KMS-11 (cell line): ENCODE measurements at regions not wholly inside any gene's neighbourhood (a gene's known extent, or its start where the extent isn't known, plus 50 kb on each side); places are given as distances from the start of the nearest gene placed in this dataset.

ENCODE experiments used
- H2AFZ ChIP-seq: fragments of 200-600 bp; sonication (generic); 2 replicates; pipeline ENCODE4 v1.6.1; 2016; ENCODE audit warnings: antibody characterized with exemption, mixed run types, low read depth
- H3K27ac ChIP-seq: fragments of 200-600 bp; sonication (generic); 2 replicates; pipeline ENCODE4 v1.6.1; 2016; ENCODE audit warnings: mild to moderate bottlenecking, mixed run types
- H3K27me3 ChIP-seq: fragments of 200-600 bp; sonication (generic); 2 replicates; pipeline ENCODE4 v1.6.1; 2017; ENCODE audit warnings: mild to moderate bottlenecking, low read depth, mixed run types, moderate library complexity; ENCODE audit not compliant: insufficient read depth
- H3K36me3 ChIP-seq: fragments of 200-600 bp; sonication (generic); 2 replicates; pipeline ENCODE4 v1.6.1; 2017; ENCODE audit warnings: mild to moderate bottlenecking, mixed run types; ENCODE audit not compliant: insufficient read depth
- H3K4me1 ChIP-seq: fragments of 200-600 bp; sonication (generic); 2 replicates; pipeline ENCODE4 v1.6.1; 2016; ENCODE audit warnings: mild to moderate bottlenecking, low read depth, mixed run types; ENCODE audit not compliant: poor library complexity, severe bottlenecking
- H3K4me2 ChIP-seq: fragments of 200-600 bp; sonication (generic); 2 replicates; pipeline ENCODE4 v1.7.0; 2016; ENCODE audit warnings: mild to moderate bottlenecking, mixed run types
- H3K4me3 ChIP-seq: fragments of 200-600 bp; sonication (generic); IDR thresholded peaks from 2 replicates; pipeline ENCODE4 v1.6.1; 2017; ENCODE audit warnings: low read depth, low read length, mixed read lengths; ENCODE audit not compliant: insufficient read depth
- H3K79me2 ChIP-seq: fragments of 200-600 bp; sonication (generic); 2 replicates; pipeline ENCODE4 v1.6.1; 2016; ENCODE audit warnings: low read depth, mixed run types; ENCODE audit not compliant: insufficient read depth
- H3K9ac ChIP-seq: fragments of 200-600 bp; sonication (generic); 2 replicates; pipeline ENCODE4 v1.6.1; 2016; ENCODE audit warnings: mild to moderate bottlenecking, mixed run types
- H4K20me1 ChIP-seq: fragments of 200-600 bp; sonication (generic); 2 replicates; pipeline ENCODE4 v1.6.1; 2016; ENCODE audit warnings: mild to moderate bottlenecking, mixed run types; ENCODE audit not compliant: insufficient read depth
- TF ChIP-seq, protein P1 (sequence below): fragments of 200-600 bp; sonication (generic); conservative IDR thresholded peaks from 2 replicates; pipeline ENCODE4 v1.6.1; 2017; ENCODE audit warnings: low read depth, mild to moderate bottlenecking, antibody characterized with exemption, low read length, moderate library complexity, mixed read lengths

DNA sequence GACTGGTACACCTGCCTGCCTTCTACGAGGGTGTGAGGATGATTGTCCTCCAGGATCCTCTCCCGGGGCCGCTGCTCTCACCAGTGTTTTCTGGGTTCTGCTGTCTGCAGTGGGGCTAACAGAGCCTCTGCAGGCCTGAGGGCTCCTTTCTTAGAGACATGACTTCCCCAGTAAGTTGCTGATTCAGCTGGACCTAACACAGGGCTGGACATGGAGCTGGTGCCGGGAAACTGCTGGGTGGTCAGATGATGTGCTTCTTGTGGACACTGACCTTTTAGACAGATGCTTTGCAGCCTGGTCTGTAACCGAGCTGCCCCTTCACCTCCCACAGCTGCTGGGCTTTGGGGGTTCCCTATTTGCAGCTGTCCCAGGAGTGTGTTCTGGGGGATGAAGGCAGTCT lies 71.5 kb downstream of the FOXL1 start:
- Histone ChIP-seq H3K27me3 (peaks cover 3% of the 10 kb centered on the region; the same call in 1 of the 2 replicates), H4K20me1 (no peaks in the 10 kb centered on the region), H3K79me2 (no peaks in the 10 kb centered on the region), H2AFZ (no peak overlapping the region), H3K4me3 (no peak overlapping the region), H3K4me2 (no peak overlapping the region), H3K36me3 (no peaks in the 10 kb centered on the region), H3K4me1 (no peaks in the 10 kb centered on the region), H3K9ac (no peak overlapping the region), H3K27ac (no peak overlapping the region)
- TF ChIP-seq, protein P1, sequence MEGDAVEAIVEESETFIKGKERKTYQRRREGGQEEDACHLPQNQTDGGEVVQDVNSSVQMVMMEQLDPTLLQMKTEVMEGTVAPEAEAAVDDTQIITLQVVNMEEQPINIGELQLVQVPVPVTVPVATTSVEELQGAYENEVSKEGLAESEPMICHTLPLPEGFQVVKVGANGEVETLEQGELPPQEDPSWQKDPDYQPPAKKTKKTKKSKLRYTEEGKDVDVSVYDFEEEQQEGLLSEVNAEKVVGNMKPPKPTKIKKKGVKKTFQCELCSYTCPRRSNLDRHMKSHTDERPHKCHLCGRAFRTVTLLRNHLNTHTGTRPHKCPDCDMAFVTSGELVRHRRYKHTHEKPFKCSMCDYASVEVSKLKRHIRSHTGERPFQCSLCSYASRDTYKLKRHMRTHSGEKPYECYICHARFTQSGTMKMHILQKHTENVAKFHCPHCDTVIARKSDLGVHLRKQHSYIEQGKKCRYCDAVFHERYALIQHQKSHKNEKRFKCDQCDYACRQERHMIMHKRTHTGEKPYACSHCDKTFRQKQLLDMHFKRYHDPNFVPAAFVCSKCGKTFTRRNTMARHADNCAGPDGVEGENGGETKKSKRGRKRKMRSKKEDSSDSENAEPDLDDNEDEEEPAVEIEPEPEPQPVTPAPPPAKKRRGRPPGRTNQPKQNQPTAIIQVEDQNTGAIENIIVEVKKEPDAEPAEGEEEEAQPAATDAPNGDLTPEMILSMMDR, result no peak

DNA sequence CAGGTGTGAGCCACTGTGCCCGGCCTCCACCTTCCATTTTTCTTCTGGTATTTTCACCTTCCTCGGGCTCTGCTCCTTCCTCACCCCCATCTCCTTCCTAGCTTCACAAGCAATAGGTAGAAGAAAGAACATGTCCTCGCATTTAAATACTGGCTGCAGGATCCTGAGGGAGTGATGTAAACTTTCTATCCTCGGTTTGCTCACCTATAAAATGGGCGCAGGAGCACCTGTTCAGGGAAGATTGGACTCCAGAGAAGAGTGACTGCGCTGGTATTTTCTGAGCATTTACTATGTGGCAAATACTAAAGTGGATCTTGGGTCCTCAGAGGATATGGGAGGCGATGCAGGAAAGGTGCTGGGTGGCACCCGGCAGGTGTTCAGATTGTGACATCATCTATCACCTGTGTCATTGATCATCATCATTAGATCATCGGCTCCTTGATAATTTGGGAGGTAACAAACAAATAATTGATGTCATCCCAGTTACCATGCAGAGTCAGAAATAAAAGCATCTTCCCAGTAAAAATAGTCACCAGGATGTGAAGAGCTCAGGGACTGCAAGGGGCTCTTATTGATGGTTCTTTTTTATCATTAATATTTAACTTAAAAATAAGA lies 72.8 kb downstream of the FOXL1 start:
- no peaks in the 10 kb centered on the region for H3K79me2 ChIP-seq
- H3K36me3 ChIP-seq, result no peaks in the 10 kb centered on the region
- no peak overlapping the region for H3K27ac ChIP-seq
- no peaks in the 10 kb centered on the region for H4K20me1 ChIP-seq
- H3K4me1 ChIP-seq, result no peaks in the 10 kb centered on the region
- H3K4me3 ChIP-seq, result no peak overlapping the region
- no peaks in the 10 kb centered on the region; the same call in 1 of the 2 replicates for H3K27me3 ChIP-seq
- no peak overlapping the region for H3K9ac ChIP-seq
- H2AFZ ChIP-seq, result no peak overlapping the region
- TF ChIP-seq, protein P1, result no peak
- H3K4me2 ChIP-seq, result no peak overlapping the region

DNA sequence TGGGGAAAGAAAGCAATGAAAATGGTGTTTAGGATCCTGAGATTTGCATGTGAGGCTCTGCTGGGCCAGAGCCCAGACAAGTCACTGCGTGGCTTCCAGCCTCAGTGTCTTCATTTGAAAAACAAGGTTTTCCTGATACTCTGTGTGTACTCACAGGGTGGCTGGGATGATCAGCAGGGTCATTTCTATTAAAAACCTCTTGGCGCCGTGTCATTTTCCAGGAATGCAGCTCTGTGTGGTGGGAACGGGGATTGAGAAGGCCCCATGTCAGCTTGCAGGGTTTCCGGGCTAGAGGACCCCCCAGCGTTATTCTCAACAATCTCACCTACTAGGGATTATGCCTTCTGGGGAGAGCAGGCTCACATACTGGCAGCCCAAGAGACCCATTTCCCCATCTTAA lies 73.5 kb downstream of the FOXL1 start:
- no peak overlapping the region for H2AFZ ChIP-seq
- TF ChIP-seq, protein P1, result no peak
- no peak overlapping the region for H3K27ac ChIP-seq

DNA sequence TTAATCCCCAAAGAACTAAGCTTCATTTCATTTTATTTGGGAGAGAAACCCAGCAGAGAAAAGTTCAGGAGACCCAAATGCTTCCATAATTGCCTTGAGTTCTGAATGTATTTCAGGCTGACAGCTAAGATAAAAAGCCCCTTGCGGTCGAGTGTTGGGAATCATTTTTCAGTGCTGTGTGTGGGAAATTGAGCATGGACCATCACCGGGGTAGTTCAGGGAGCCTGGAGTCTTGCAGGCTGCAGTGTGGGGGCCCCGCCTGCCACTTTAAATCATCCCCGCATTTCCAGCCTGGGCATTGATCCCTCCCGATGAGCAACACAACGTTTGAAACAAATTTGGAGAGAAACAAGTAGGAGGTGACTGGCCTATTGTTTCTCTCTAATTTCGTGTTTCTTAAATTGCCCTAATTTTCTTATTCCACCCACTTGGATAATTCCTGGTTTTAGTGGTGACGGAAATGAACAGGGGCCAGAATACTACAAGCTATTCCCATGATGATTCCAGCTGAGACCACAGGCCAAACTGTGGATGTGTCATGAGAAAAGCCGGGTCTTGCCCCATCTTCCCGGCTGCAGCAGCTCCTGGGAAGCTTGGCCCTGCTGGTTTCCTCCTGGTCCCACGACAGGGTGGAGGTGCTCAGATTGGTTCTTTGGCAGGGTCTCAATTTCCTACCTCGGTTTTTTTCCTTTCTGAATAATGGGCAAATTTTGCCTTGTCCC lies 75.1 kb downstream of the FOXL1 start:
- Histone ChIP-seq H3K79me2 (no peaks in the 10 kb centered on the region), H3K4me3 (no peak overlapping the region), H4K20me1 (no peaks in the 10 kb centered on the region), H2AFZ (no peak overlapping the region), H3K36me3 (no peaks in the 10 kb centered on the region), H3K4me2 (no peak overlapping the region), H3K4me1 (no peaks in the 10 kb centered on the region), H3K27me3 (no peaks in the 10 kb centered on the region), H3K27ac (no peak overlapping the region), H3K9ac (no peak overlapping the region)
- TF ChIP-seq, protein P1, result no peak

More for the DNA sequence above, 73.5 kb downstream of the FOXL1 start:
- H3K36me3 ChIP-seq, result no peaks in the 10 kb centered on the region
- H3K27me3 ChIP-seq, result no peaks in the 10 kb centered on the region
- no peaks in the 10 kb centered on the region for H4K20me1 ChIP-seq
- H3K9ac ChIP-seq, result no peak overlapping the region
- no peak overlapping the region for H3K4me2 ChIP-seq
- no peaks in the 10 kb centered on the region for H3K4me1 ChIP-seq
- H3K79me2 ChIP-seq, result no peaks in the 10 kb centered on the region
- no peak overlapping the region for H3K4me3 ChIP-seq
